ENCODE measurements at regions not wholly inside any gene's neighbourhood (a gene's known extent, or its start where the extent isn't known, plus 50 kb on each side); places are given as distances from the start of the nearest gene placed in this dataset.

DNA sequence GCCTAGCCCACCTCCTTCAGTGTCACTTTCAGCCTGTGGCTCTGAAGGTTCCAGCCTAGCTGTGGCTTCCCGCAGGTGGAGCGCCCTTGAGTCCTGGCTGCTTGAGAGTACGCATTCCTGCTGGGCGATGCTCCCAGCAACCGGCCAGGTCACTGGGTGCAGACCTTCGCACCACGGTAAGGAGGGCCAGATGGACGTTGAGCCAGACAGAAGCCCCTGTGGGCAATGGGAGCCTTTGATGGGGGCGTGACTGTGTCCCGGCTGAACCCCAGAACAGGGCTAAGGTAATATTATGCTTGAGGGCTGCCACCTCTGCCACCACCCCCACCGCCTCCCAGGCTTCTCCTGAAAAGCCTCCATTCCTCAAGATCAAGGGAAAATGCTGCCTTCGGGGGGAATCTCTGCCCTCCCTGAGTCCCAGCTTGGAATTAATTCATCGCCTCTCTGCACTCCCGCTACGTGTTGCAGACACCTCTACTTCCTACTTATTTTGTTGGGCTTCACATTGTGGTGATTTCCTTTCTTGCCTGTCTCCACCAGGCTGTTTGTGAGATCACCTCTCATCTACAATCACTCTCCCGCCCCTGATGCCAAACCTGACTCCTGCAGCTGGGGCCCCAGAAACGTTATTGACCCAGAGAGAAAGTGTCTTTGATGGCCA is 144.9 kb upstream of the NECTIN1 start:
- TF ChIP-seq MYC (IDR thresholded peaks at IDR 0.05; ENCODE audit: low read depth, low read length), result no peak
- no peak for TF ChIP-seq POLR2A (IDR thresholded peaks at IDR 0.05; ENCODE audit: low read depth, low read length)
- TF ChIP-seq, protein P1, sequence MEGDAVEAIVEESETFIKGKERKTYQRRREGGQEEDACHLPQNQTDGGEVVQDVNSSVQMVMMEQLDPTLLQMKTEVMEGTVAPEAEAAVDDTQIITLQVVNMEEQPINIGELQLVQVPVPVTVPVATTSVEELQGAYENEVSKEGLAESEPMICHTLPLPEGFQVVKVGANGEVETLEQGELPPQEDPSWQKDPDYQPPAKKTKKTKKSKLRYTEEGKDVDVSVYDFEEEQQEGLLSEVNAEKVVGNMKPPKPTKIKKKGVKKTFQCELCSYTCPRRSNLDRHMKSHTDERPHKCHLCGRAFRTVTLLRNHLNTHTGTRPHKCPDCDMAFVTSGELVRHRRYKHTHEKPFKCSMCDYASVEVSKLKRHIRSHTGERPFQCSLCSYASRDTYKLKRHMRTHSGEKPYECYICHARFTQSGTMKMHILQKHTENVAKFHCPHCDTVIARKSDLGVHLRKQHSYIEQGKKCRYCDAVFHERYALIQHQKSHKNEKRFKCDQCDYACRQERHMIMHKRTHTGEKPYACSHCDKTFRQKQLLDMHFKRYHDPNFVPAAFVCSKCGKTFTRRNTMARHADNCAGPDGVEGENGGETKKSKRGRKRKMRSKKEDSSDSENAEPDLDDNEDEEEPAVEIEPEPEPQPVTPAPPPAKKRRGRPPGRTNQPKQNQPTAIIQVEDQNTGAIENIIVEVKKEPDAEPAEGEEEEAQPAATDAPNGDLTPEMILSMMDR (IDR thresholded peaks at IDR 0.05; ENCODE audit: extremely low read depth in 1 of 2, insufficient read depth in 1 of 2, low read depth in 1 of 2, low read length in 2 of 2), result no peak

All from endothelial cell of umbilical vein (primary cell).